H1 (cell line): ENCODE measurements at regions not wholly inside any gene's neighbourhood (a gene's known extent, or its start where the extent isn't known, plus 50 kb on each side); places are given as distances from the start of the nearest gene placed in this dataset.

ENCODE experiments used
- CEBPB ChIP-seq: IDR thresholded peaks from 2 replicates; pipeline ENCODE4 v1.6.1; 2012; ENCODE audit warnings: low read depth, low read length
- CHD1 ChIP-seq: IDR thresholded peaks from 2 replicates; pipeline ENCODE4 v1.6.1; 2012; ENCODE audit warnings: low read depth, low read length, improper control_type of control experiment
- TAF1 ChIP-seq: IDR thresholded peaks from 2 replicates; pipeline ENCODE4 v1.6.1; 2011; ENCODE audit warnings: mild to moderate bottlenecking, low read depth, low read length

DNA sequence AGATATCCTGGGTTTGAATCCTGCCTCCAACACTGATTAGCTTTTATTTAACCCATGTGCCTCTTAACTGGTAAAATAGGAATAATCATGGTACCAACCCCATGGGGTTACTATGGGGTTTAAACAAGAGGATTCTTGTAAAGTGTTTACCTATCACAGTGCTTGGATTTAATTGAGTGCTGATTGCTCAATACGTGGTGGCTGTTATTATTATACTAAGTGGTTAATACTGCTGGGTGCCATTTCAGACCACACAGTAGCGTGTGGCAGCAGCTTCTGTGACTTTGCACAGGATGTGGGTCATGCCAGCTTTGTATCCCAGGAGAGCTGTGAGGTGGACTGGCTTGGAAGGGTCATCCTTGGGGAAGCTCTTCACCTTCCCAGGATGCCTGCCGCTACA lies 177.2 kb downstream of the SEC23IP start (continued):
- TF ChIP-seq CHD1 (no peak), TAF1 (no peak), CEBPB (no peak)
